HepG2 (cell line): ENCODE measurements at regions not wholly inside any gene's neighbourhood (a gene's known extent, or its start where the extent isn't known, plus 50 kb on each side); places are given as distances from the start of the nearest gene placed in this dataset.

Experiments used
- ATAC-seq: fragments of 200-7000 bp; cut with Tn5 transposase; 3 replicates; pipeline ENCODE4 v1.9.1; 2020; ENCODE audit warnings: mild to moderate bottlenecking, moderate library complexity
- BruUV-seq: library from RNA; stranded (reverse); fragments of 400-500 nt; replicated peaks from 2 replicates; lab custom pipeline; 2021; lab: Mats Ljungman, UMichigan
- CTCF ChIA-PET: fragments of 300-600 bp; formaldehyde crosslinking; extraction: SDS; loops from one replicate; lab custom pipeline; 2021; ENCODE audit warnings: low total read pairs, inconsistent platforms, low intra/inter-chr PET ratio; lab: Yijun Ruan, JAX
- POLR2A ChIA-PET: fragments of 350-600 bp; sonication (Branson Sonifier 250); formaldehyde crosslinking; loops from one replicate; lab custom pipeline; 2020; ENCODE audit warnings: antibody characterized with exemption, inconsistent platforms; lab: Yijun Ruan, JAX
- DNase-seq: peaks from one replicate; pipeline ENCODE4 v3.0.0-alpha.2; 2015; ENCODE audit warnings: low spot score
- FAIRE-seq: peaks from 3 replicates; lab custom pipeline; 2011; peaks lifted over from hg19 to GRCh38; lab: Jason Lieb, UNC
- H2AFZ ChIP-seq: one replicate; pipeline ENCODE4 v1.6.1; 2011; ENCODE audit warnings: low read length, inconsistent platforms
- H3K27ac ChIP-seq: fragments of 300-600 bp; 3 replicates; pipeline ENCODE4 v1.8.0; 2011; ENCODE audit warnings: mixed run types, mild to moderate bottlenecking, mixed read lengths, low read length, inconsistent platforms; ENCODE audit not compliant: insufficient read depth; ENCODE audit errors: extremely low read length
- H3K27me3 ChIP-seq, 2 experiments: fragments of 200-600 bp in 1 of 2; 2 replicates in 1 of 2; 3 replicates in 1 of 2; pipeline versions ENCODE4 v1.6.0 to v1.8.0; 2011; ENCODE audit warnings: low read length in 2 of 2, mild to moderate bottlenecking in 2 of 2, moderate library complexity in 2 of 2, inconsistent platforms in 1 of 2; ENCODE audit not compliant: insufficient read depth in 2 of 2, control insufficient read depth in 1 of 2
- H3K36me3 ChIP-seq, 2 experiments: fragments of 200-600 bp in 1 of 2; replicated peaks in 1 of 2; 2 replicates in 1 of 2; 3 replicates in 1 of 2; pipeline versions ENCODE4 v1.5.1 to v1.8.0; 2011; ENCODE audit warnings: low read length in 2 of 2, inconsistent platforms in 1 of 2; ENCODE audit not compliant: insufficient read depth in 2 of 2, control insufficient read depth in 1 of 2
- H3K4me1 ChIP-seq: 2 replicates; pipeline ENCODE4 v1.5.1; 2012; ENCODE audit warnings: low read length, inconsistent platforms; ENCODE audit not compliant: insufficient read depth
- H3K4me2 ChIP-seq: 2 replicates; pipeline ENCODE4 v1.6.0; 2011; ENCODE audit warnings: low read depth, low read length, inconsistent platforms
- H3K4me3 ChIP-seq, 3 experiments: fragments of 200-600 bp in 1 of 3; sonication (generic), shearing (Covaris generic) in 1 of 3; replicated peaks in 1 of 3; 2 replicates each; pipeline ENCODE4 v1.5.1; 2011 to 2016; ENCODE audit warnings: low read length in 3 of 3, inconsistent platforms in 2 of 3, low read depth in 2 of 3, mild to moderate bottlenecking in 2 of 3, control low read depth in 1 of 3, mixed read lengths in 1 of 3; ENCODE audit not compliant: insufficient read depth in 1 of 3
- H3K79me2 ChIP-seq: one replicate; pipeline ENCODE4 v1.6.1; 2011; ENCODE audit warnings: low read length, inconsistent platforms; ENCODE audit not compliant: insufficient read depth
- H3K9ac ChIP-seq: 2 replicates; pipeline ENCODE4 v1.6.0; 2011; ENCODE audit warnings: mild to moderate bottlenecking, low read depth, low read length, inconsistent platforms; ENCODE audit not compliant: insufficient read depth
- H3K9me3 ChIP-seq: 2 replicates; pipeline ENCODE4 v1.5.1; 2012; ENCODE audit warnings: mild to moderate bottlenecking, low read length
- H4K20me1 ChIP-seq: 2 replicates; pipeline ENCODE4 v1.6.0; 2011; ENCODE audit warnings: inconsistent platforms, mild to moderate bottlenecking, low read length, moderate library complexity; ENCODE audit not compliant: insufficient read depth
- HOXA5 ChIP-seq: sonication (generic); formaldehyde crosslinking; IDR thresholded peaks from 2 replicates; pipeline ENCODE4 v1.4.0; 2020; ENCODE audit warnings: missing genetic modification reagents
- MLLT10 ChIP-seq: sonication (generic); formaldehyde crosslinking; IDR thresholded peaks from 2 replicates; pipeline ENCODE4 v1.4.0; 2020; ENCODE audit warnings: missing genetic modification reagents
- PCBP2 ChIP-seq: fragments of 200-400 bp; formaldehyde crosslinking; optimal IDR thresholded peaks from 2 replicates; pipeline ENCODE3; 2018; ENCODE audit warnings: low read length, low read depth; ENCODE audit not compliant: poor library complexity, severe bottlenecking
- ZNF18 ChIP-seq: sonication (generic); formaldehyde crosslinking; IDR thresholded peaks from 2 replicates; pipeline ENCODE4 v1.8.0; 2022; ENCODE audit warnings: mild to moderate bottlenecking, missing genetic modification reagents; ENCODE audit not compliant: insufficient replicate concordance
- WGBS: methylation state at CpG from one replicate; pipeline ENCODE4 v1.1.6; 2017; ENCODE audit warnings: low lambda C conversion rate; 5-methylcytosine and 5-hydroxymethylcytosine counted together
- in situ Hi-C: cut with HindIII; loops from 2 replicates; pipeline ENCODE4 v1.10.0; 2017; ENCODE audit warnings: low pct_unique_long_range_greater_than_20kb; ENCODE audit not compliant: extremely low pct_ligation_motif_present
- intact Hi-C: fragments of 100-400 bp; cut with micrococcal nuclease; formaldehyde crosslinking; loops from one replicate; pipeline ENCODE4 v1.10.0; 2022; ENCODE audit not compliant: unreplicated experiment
- TF ChIP-seq, protein P1 (sequence below): sonication (generic); formaldehyde crosslinking; IDR thresholded peaks from 2 replicates; pipeline ENCODE4 v1.4.0; 2020; ENCODE audit warnings: missing genetic modification reagents, mild to moderate bottlenecking, borderline replicate concordance

- H3K79me2 ChIP-seq = no peaks in the 10 kb centered on the region
- FAIRE-seq (no peak), DNase-seq (no peak), ATAC-seq (no peak)
- intact Hi-C loops (no loop called here), in situ Hi-C loops (loop anchor here (25.0 kb wide), 1 partner anchor 524 kb away; no protein-coding TSS in a partner anchor)
- CTCF ChIA-PET = no interaction called here
- H3K9me3 ChIP-seq = no peaks in the 10 kb centered on the region
- no peaks in the 10 kb centered on the region for H3K36me3 ChIP-seq
- no peak overlapping the region for H3K27ac ChIP-seq
- no peak overlapping the region for H3K4me3 ChIP-seq
- POLR2A ChIA-PET = no interaction called here
- H3K27me3 ChIP-seq = no peaks in the 10 kb centered on the region; a peak in 1 of 5 replicates
- H3K4me1 ChIP-seq = no peaks in the 10 kb centered on the region
- BruUV-seq = no TSS peak
- TF ChIP-seq HOXA5 (CRISPR knock-in tag) = no peak
- TF ChIP-seq, protein P1, sequence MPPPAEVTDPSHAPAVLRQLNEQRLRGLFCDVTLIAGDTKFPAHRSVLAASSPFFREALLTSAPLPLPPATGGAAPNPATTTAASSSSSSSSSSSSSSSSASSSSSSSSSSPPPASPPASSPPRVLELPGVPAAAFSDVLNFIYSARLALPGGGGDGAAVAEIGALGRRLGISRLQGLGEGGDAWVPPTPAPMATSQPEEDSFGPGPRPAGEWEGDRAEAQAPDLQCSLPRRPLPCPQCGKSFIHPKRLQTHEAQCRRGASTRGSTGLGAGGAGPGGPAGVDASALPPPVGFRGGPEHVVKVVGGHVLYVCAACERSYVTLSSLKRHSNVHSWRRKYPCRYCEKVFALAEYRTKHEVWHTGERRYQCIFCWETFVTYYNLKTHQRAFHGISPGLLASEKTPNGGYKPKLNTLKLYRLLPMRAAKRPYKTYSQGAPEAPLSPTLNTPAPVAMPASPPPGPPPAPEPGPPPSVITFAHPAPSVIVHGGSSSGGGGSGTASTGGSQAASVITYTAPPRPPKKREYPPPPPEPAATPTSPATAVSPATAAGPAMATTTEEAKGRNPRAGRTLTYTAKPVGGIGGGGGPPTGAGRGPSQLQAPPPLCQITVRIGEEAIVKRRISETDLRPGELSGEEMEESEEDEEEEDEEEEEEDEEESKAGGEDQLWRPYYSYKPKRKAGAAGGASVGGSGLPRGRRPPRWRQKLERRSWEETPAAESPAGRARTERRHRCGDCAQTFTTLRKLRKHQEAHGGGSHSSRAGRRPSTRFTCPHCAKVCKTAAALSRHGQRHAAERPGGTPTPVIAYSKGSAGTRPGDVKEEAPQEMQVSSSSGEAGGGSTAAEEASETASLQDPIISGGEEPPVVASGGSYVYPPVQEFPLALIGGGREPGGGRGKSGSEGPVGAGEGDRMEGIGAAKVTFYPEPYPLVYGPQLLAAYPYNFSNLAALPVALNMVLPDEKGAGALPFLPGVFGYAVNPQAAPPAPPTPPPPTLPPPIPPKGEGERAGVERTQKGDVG (CRISPR knock-in tag) = no peak
- TF ChIP-seq ZNF18 (CRISPR knock-in tag) = no peak
- no peak for TF ChIP-seq MLLT10
- TF ChIP-seq PCBP2 = no peak
- no peaks in the 10 kb centered on the region for H4K20me1 ChIP-seq
- 0% methylated on average over 3 of the region's 3 CpGs for WGBS
- no peak overlapping the region for H3K9ac ChIP-seq
- no peak overlapping the region for H3K4me2 ChIP-seq
- H2AFZ ChIP-seq = no peak overlapping the region
Observed at GRCh38 chr11:88013508-88014065, 161.7 kb downstream of the RAB38 start.
